ENCODE measurements at regions not wholly inside any gene's neighbourhood (a gene's known extent, or its start where the extent isn't known, plus 50 kb on each side); places are given as distances from the start of the nearest gene placed in this dataset.

GRCh38 chr5:29037716-29038115, 1999.3 kb upstream of the CDH9 start (continued):
- TF ChIP-seq PATZ1 (CRISPR knock-in tag; IDR thresholded peaks at IDR 0.05; ENCODE audit: borderline replicate concordance) (no peak), GLIS3 (CRISPR knock-in tag; IDR thresholded peaks at IDR 0.05) (no peak), ZNF565 (CRISPR knock-in tag; conservative IDR thresholded peaks at IDR 0.05; ENCODE audit: low read depth) (no peak), TCF4 (CRISPR knock-in tag; IDR thresholded peaks at IDR 0.05; ENCODE audit: borderline replicate concordance) (no peak), ZFP30 (CRISPR knock-in tag; IDR thresholded peaks at IDR 0.05) (no peak), ZC3H10 (CRISPR knock-in tag; IDR thresholded peaks at IDR 0.05) (no peak), ZFP3 (CRISPR knock-in tag; IDR thresholded peaks at IDR 0.05) (no peak), PPARA (CRISPR knock-in tag; IDR thresholded peaks at IDR 0.05; ENCODE audit: borderline replicate concordance) (no peak), ZNF8 (CRISPR knock-in tag; IDR thresholded peaks at IDR 0.05) (no peak)

- TF ChIP-seq ZC3H10 (CRISPR knock-in tag; IDR thresholded peaks at IDR 0.05) (no peak), CSRNP3 (CRISPR knock-in tag; IDR thresholded peaks at IDR 0.05) (no peak)
- ATAC-seq: no peak
Measured at GRCh38 chr5:29024052-29024451, 1985.7 kb upstream of the CDH9 start.

GRCh38 chr5:29023541-29023940, 1985.2 kb upstream of the CDH9 start:
- TF ChIP-seq TSHZ2 (CRISPR knock-in tag; IDR thresholded peaks at IDR 0.05): no peak
- TF ChIP-seq PATZ1 (CRISPR knock-in tag; IDR thresholded peaks at IDR 0.05; ENCODE audit: borderline replicate concordance): no peak

GRCh38 chr5:29017501-29017900, 1979.1 kb upstream of the CDH9 start:
- no peak for ATAC-seq
- no peak for TF ChIP-seq SNAI2 (CRISPR knock-in tag; IDR thresholded peaks at IDR 0.05)
- no peak for TF ChIP-seq ZNF565 (CRISPR knock-in tag; conservative IDR thresholded peaks at IDR 0.05; ENCODE audit: low read depth)
- TF ChIP-seq POU6F1 (CRISPR knock-in tag; IDR thresholded peaks at IDR 0.05; ENCODE audit: borderline replicate concordance, low read depth): no peak
- no peak for TF ChIP-seq ZNF8 (CRISPR knock-in tag; IDR thresholded peaks at IDR 0.05)
- no peak for TF ChIP-seq ESRRG (CRISPR knock-in tag; IDR thresholded peaks at IDR 0.05)
- no peak for TF ChIP-seq PPARA (CRISPR knock-in tag; IDR thresholded peaks at IDR 0.05; ENCODE audit: borderline replicate concordance)
- no peak for TF ChIP-seq ARNTL (CRISPR knock-in tag; IDR thresholded peaks at IDR 0.05; ENCODE audit: borderline replicate concordance, low read depth)
- TF ChIP-seq CSDC2 (CRISPR knock-in tag; IDR thresholded peaks at IDR 0.05): no peak
- no peak for TF ChIP-seq CSRNP3 (CRISPR knock-in tag; IDR thresholded peaks at IDR 0.05)

More at GRCh38 chr5:29023541-29023940, 1985.2 kb upstream of the CDH9 start:
- ATAC-seq: no peak

All from SK-N-SH treated with all-trans-retinoic acid at 6 μM for 48 hours (cell line).